ENCODE measurements at regions not wholly inside any gene's neighbourhood (a gene's known extent, or its start where the extent isn't known, plus 50 kb on each side); places are given as distances from the start of the nearest gene placed in this dataset.

DNA sequence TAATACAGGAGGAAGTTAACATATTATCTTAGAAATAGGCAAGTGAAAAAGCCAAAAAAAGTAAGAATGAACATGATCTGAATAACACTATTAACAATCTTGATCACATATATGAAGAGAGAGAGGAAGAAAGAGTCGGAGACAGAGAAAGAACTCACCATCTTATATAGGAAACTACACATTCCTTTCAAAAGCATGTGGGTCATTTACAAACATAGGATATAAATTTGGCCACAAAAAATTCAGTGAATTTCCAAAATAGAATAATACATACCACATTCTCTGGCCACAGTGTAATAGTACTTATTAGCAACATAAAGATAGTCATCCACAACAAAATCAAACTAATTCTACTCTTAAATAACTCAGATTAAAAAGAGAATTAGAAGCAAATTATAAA lies 50.9 kb upstream of the ME3 start:
- no peak for TF ChIP-seq SPI1 (IDR thresholded peaks at IDR 0.05; ENCODE audit: borderline replicate concordance, low read depth)
- no peak for TF ChIP-seq POLR2AphosphoS5 (IDR thresholded peaks at IDR 0.05; ENCODE audit: low read depth)
- TF ChIP-seq, protein P1, sequence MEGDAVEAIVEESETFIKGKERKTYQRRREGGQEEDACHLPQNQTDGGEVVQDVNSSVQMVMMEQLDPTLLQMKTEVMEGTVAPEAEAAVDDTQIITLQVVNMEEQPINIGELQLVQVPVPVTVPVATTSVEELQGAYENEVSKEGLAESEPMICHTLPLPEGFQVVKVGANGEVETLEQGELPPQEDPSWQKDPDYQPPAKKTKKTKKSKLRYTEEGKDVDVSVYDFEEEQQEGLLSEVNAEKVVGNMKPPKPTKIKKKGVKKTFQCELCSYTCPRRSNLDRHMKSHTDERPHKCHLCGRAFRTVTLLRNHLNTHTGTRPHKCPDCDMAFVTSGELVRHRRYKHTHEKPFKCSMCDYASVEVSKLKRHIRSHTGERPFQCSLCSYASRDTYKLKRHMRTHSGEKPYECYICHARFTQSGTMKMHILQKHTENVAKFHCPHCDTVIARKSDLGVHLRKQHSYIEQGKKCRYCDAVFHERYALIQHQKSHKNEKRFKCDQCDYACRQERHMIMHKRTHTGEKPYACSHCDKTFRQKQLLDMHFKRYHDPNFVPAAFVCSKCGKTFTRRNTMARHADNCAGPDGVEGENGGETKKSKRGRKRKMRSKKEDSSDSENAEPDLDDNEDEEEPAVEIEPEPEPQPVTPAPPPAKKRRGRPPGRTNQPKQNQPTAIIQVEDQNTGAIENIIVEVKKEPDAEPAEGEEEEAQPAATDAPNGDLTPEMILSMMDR (IDR thresholded peaks at IDR 0.05; ENCODE audit: insufficient read depth, low read length): no peak
- TF ChIP-seq, protein P2, sequence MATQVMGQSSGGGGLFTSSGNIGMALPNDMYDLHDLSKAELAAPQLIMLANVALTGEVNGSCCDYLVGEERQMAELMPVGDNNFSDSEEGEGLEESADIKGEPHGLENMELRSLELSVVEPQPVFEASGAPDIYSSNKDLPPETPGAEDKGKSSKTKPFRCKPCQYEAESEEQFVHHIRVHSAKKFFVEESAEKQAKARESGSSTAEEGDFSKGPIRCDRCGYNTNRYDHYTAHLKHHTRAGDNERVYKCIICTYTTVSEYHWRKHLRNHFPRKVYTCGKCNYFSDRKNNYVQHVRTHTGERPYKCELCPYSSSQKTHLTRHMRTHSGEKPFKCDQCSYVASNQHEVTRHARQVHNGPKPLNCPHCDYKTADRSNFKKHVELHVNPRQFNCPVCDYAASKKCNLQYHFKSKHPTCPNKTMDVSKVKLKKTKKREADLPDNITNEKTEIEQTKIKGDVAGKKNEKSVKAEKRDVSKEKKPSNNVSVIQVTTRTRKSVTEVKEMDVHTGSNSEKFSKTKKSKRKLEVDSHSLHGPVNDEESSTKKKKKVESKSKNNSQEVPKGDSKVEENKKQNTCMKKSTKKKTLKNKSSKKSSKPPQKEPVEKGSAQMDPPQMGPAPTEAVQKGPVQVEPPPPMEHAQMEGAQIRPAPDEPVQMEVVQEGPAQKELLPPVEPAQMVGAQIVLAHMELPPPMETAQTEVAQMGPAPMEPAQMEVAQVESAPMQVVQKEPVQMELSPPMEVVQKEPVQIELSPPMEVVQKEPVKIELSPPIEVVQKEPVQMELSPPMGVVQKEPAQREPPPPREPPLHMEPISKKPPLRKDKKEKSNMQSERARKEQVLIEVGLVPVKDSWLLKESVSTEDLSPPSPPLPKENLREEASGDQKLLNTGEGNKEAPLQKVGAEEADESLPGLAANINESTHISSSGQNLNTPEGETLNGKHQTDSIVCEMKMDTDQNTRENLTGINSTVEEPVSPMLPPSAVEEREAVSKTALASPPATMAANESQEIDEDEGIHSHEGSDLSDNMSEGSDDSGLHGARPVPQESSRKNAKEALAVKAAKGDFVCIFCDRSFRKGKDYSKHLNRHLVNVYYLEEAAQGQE (IDR thresholded peaks at IDR 0.05; ENCODE audit: insufficient replicate concordance, low read depth): no peak
- no peak for TF ChIP-seq GABPA (IDR thresholded peaks at IDR 0.05; ENCODE audit: low read depth)
- no peak overlapping the region for H3K27ac ChIP-seq (replicated peaks)
- no peak overlapping the region for H3K4me3 ChIP-seq (replicated peaks; ENCODE audit: insufficient read depth, low read length)
- no peak for DNase-seq (ENCODE audit: low read depth in 1 of 2, low spot score in 1 of 2)
- H3K27me3 ChIP-seq (ENCODE audit: insufficient read depth, poor library complexity, severe bottlenecking): no peaks in the 10 kb centered on the region

DNA sequence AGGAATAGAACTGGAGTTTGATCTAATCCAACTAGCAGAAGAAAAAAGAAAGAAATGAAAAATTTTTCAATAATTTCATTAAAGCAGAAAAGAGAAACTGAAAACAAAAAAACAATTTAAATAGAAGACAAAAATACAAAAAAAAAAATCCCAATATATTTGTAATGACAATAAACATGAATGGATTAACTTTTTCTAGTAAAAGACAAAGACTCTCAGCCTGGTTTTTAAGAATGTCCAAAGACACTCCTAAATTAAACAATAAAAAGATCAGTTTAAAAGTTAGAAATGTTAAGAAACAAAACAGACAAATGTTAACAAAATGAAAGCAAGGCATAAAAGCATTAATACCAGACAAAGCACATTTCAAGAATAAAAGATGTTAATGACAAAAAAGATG lies 50.3 kb upstream of the ME3 start:
- Histone ChIP-seq H3K4me3 (replicated peaks; ENCODE audit: insufficient read depth, low read length) (no peak overlapping the region), H3K27ac (replicated peaks) (no peak overlapping the region), H3K27me3 (ENCODE audit: insufficient read depth, poor library complexity, severe bottlenecking) (no peaks in the 10 kb centered on the region)
- TF ChIP-seq, protein P1 (IDR thresholded peaks at IDR 0.05; ENCODE audit: insufficient read depth, low read length): no peak
- TF ChIP-seq SPI1 (IDR thresholded peaks at IDR 0.05; ENCODE audit: borderline replicate concordance, low read depth): no peak
- TF ChIP-seq, protein P2 (IDR thresholded peaks at IDR 0.05; ENCODE audit: insufficient replicate concordance, low read depth): no peak
- no peak for TF ChIP-seq GABPA (IDR thresholded peaks at IDR 0.05; ENCODE audit: low read depth)
- no peak for TF ChIP-seq POLR2AphosphoS5 (IDR thresholded peaks at IDR 0.05; ENCODE audit: low read depth)
- DNase-seq (ENCODE audit: low read depth in 1 of 2, low spot score in 1 of 2): no peak
